ENCODE measurements at regions not wholly inside any gene's neighbourhood (a gene's known extent, or its start where the extent isn't known, plus 50 kb on each side); places are given as distances from the start of the nearest gene placed in this dataset.

DNA sequence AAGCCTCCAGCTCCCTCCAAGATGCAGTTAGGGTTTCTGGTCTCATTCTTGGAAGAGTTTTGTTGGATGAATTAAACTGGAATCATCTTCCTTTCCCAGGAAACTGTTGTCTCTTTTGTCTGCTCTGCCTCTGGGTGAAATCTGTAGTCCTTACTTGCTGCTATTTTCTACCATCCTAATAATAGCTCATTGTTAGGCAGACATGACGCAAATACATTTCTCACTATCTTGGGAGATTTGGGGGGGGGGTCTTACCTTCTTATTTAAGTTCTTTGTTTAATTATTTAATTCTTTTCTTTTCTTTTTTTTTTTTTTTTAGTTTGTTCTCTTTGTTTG, 85.4 kb upstream of the DUSP10 start:
- TF ChIP-seq SALL2 (tag by site-specific recombination; IDR thresholded peaks at IDR 0.05; ENCODE audit: borderline replicate concordance) (no peak), ZBTB7A (tag by site-specific recombination; IDR thresholded peaks at IDR 0.05; ENCODE audit: low read depth) (no peak), YY1 (tag by site-specific recombination; IDR thresholded peaks at IDR 0.05) (no peak), SETDB1 (IDR thresholded peaks at IDR 0.05; ENCODE audit: insufficient read length, low read length) (no peak), ZNF621 (tag by site-specific recombination; IDR thresholded peaks at IDR 0.05) (no peak), CTCF (tag by site-specific recombination; IDR thresholded peaks at IDR 0.05) (no peak), ZNF274 (IDR thresholded peaks at IDR 0.05; ENCODE audit: low read length) (no peak), ZNF274 (tag by site-specific recombination; IDR thresholded peaks at IDR 0.05; ENCODE audit: borderline replicate concordance) (no peak), ZNF785 (tag by site-specific recombination; IDR thresholded peaks at IDR 0.05) (no peak), ZNF510 (tag by site-specific recombination; IDR thresholded peaks at IDR 0.05; ENCODE audit: insufficient replicate concordance) (no peak), OVOL3 (tag by site-specific recombination; IDR thresholded peaks at IDR 0.05) (no peak), ZBTB1 (tag by site-specific recombination; IDR thresholded peaks at IDR 0.05) (no peak)
- TF ChIP-seq, protein P1, sequence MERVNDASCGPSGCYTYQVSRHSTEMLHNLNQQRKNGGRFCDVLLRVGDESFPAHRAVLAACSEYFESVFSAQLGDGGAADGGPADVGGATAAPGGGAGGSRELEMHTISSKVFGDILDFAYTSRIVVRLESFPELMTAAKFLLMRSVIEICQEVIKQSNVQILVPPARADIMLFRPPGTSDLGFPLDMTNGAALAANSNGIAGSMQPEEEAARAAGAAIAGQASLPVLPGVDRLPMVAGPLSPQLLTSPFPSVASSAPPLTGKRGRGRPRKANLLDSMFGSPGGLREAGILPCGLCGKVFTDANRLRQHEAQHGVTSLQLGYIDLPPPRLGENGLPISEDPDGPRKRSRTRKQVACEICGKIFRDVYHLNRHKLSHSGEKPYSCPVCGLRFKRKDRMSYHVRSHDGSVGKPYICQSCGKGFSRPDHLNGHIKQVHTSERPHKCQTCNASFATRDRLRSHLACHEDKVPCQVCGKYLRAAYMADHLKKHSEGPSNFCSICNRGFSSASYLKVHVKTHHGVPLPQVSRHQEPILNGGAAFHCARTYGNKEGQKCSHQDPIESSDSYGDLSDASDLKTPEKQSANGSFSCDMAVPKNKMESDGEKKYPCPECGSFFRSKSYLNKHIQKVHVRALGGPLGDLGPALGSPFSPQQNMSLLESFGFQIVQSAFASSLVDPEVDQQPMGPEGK (tag by site-specific recombination; IDR thresholded peaks at IDR 0.05) = no peak
- TF ChIP-seq, protein P2, sequence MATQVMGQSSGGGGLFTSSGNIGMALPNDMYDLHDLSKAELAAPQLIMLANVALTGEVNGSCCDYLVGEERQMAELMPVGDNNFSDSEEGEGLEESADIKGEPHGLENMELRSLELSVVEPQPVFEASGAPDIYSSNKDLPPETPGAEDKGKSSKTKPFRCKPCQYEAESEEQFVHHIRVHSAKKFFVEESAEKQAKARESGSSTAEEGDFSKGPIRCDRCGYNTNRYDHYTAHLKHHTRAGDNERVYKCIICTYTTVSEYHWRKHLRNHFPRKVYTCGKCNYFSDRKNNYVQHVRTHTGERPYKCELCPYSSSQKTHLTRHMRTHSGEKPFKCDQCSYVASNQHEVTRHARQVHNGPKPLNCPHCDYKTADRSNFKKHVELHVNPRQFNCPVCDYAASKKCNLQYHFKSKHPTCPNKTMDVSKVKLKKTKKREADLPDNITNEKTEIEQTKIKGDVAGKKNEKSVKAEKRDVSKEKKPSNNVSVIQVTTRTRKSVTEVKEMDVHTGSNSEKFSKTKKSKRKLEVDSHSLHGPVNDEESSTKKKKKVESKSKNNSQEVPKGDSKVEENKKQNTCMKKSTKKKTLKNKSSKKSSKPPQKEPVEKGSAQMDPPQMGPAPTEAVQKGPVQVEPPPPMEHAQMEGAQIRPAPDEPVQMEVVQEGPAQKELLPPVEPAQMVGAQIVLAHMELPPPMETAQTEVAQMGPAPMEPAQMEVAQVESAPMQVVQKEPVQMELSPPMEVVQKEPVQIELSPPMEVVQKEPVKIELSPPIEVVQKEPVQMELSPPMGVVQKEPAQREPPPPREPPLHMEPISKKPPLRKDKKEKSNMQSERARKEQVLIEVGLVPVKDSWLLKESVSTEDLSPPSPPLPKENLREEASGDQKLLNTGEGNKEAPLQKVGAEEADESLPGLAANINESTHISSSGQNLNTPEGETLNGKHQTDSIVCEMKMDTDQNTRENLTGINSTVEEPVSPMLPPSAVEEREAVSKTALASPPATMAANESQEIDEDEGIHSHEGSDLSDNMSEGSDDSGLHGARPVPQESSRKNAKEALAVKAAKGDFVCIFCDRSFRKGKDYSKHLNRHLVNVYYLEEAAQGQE (tag by site-specific recombination; IDR thresholded peaks at IDR 0.05) = no peak

All from HEK293 (cell line).